ENCODE measurements at regions not wholly inside any gene's neighbourhood (a gene's known extent, or its start where the extent isn't known, plus 50 kb on each side); places are given as distances from the start of the nearest gene placed in this dataset.

GRCh38 chr18:70423120-70423519, 134.3 kb downstream of the SOCS6 start:
- H3K9me3 Mint-ChIP-seq: no peaks in the 10 kb centered on the region
- H3K4me3 Mint-ChIP-seq: no peak overlapping the region
- H3K4me1 Mint-ChIP-seq: peaks cover 5% of the 10 kb centered on the region
- no peaks in the 10 kb centered on the region for H3K36me3 Mint-ChIP-seq
- CTCF ChIA-PET: no interaction called here
- no peak overlapping the region for H3K27ac Mint-ChIP-seq
- no peak for DNase-seq
- peaks cover 11% of the 10 kb centered on the region for H3K27me3 Mint-ChIP-seq

GRCh38 chr18:70422391-70422965, 133.6 kb downstream of the SOCS6 start:
- DNase-seq: no peak
- Mint-ChIP-seq H3K36me3 (no peaks in the 10 kb centered on the region), H3K9me3 (no peaks in the 10 kb centered on the region), H3K4me1 (peaks cover 5% of the 10 kb centered on the region), H3K27me3 (peaks cover 11% of the 10 kb centered on the region), H3K27ac (no peak overlapping the region), H3K4me3 (no peak overlapping the region)
- CTCF ChIA-PET: interaction anchor here (1.2 kb wide), 1 partner anchor 12 kb away, joined by 3 read pairs; no protein-coding TSS in a partner anchor

- peaks cover 11% of the 10 kb centered on the region for H3K27me3 Mint-ChIP-seq
- no peak for DNase-seq
- CTCF ChIA-PET: interaction anchor here (1.2 kb wide), 1 partner anchor 13 kb away, joined by 3 read pairs; no protein-coding TSS in a partner anchor
- H3K27ac Mint-ChIP-seq: no peak overlapping the region
- no peaks in the 10 kb centered on the region for H3K36me3 Mint-ChIP-seq
- peaks cover 5% of the 10 kb centered on the region for H3K4me1 Mint-ChIP-seq
- no peak overlapping the region for H3K4me3 Mint-ChIP-seq
- H3K9me3 Mint-ChIP-seq: no peaks in the 10 kb centered on the region
These were observed 132.9 kb downstream of the SOCS6 start for GRCh38 chr18:70421471-70422390.

- Mint-ChIP-seq H3K27ac (no peak overlapping the region), H3K4me1 (peaks cover 5% of the 10 kb centered on the region), H3K4me3 (no peak overlapping the region), H3K9me3 (no peaks in the 10 kb centered on the region), H3K27me3 (peaks cover 11% of the 10 kb centered on the region), H3K36me3 (no peaks in the 10 kb centered on the region)
- DNase-seq: no peak
- CTCF ChIA-PET: interaction anchor here (0.9 kb wide), 1 partner anchor 13 kb away, joined by 4 read pairs; no protein-coding TSS in a partner anchor
These were observed 131.5 kb downstream of the SOCS6 start for GRCh38 chr18:70420146-70420898.

GRCh38 chr18:70419526-70419925, 130.7 kb downstream of the SOCS6 start:
- Mint-ChIP-seq H3K27me3 (peaks cover 11% of the 10 kb centered on the region), H3K4me1 (peaks cover 5% of the 10 kb centered on the region), H3K4me3 (no peak overlapping the region), H3K27ac (no peak overlapping the region), H3K36me3 (no peaks in the 10 kb centered on the region), H3K9me3 (no peaks in the 10 kb centered on the region)
- DNase-seq: no peak
- CTCF ChIA-PET: no interaction called here

GRCh38 chr18:70418546-70419311, 129.9 kb downstream of the SOCS6 start:
- H3K27me3 Mint-ChIP-seq: peaks cover 6% of the 10 kb centered on the region
- DNase-seq: no peak
- H3K36me3 Mint-ChIP-seq: no peaks in the 10 kb centered on the region
- H3K27ac Mint-ChIP-seq: no peak overlapping the region
- peaks cover 5% of the 10 kb centered on the region for H3K4me1 Mint-ChIP-seq
- CTCF ChIA-PET: no interaction called here
- no peaks in the 10 kb centered on the region for H3K9me3 Mint-ChIP-seq
- no peak overlapping the region for H3K4me3 Mint-ChIP-seq

GRCh38 chr18:70417847-70418246, 129.0 kb downstream of the SOCS6 start:
- Mint-ChIP-seq H3K27ac (no peak overlapping the region), H3K9me3 (no peaks in the 10 kb centered on the region), H3K4me1 (no peaks in the 10 kb centered on the region), H3K4me3 (no peak overlapping the region), H3K27me3 (peaks cover 3% of the 10 kb centered on the region), H3K36me3 (no peaks in the 10 kb centered on the region)
- no peak for DNase-seq
- CTCF ChIA-PET: no interaction called here

GRCh38 chr18:70416496-70416895, 127.7 kb downstream of the SOCS6 start:
- CTCF ChIA-PET: no interaction called here
- H3K4me1 Mint-ChIP-seq: no peaks in the 10 kb centered on the region
- H3K27ac Mint-ChIP-seq: no peak overlapping the region
- H3K36me3 Mint-ChIP-seq: no peaks in the 10 kb centered on the region
- no peak overlapping the region for H3K4me3 Mint-ChIP-seq
- DNase-seq: no peak
- H3K27me3 Mint-ChIP-seq: peaks cover 3% of the 10 kb centered on the region
- no peaks in the 10 kb centered on the region for H3K9me3 Mint-ChIP-seq

- DNase-seq: no peak
- CTCF ChIA-PET: interaction anchor here (1.2 kb wide), 1 partner anchor 18 kb away, joined by 3 read pairs; no protein-coding TSS in a partner anchor
- Mint-ChIP-seq H3K9me3 (no peaks in the 10 kb centered on the region), H3K27ac (no peak overlapping the region), H3K36me3 (no peaks in the 10 kb centered on the region), H3K27me3 (peaks cover 3% of the 10 kb centered on the region), H3K4me3 (no peak overlapping the region), H3K4me1 (no peaks in the 10 kb centered on the region)
These were observed 127.1 kb downstream of the SOCS6 start for GRCh38 chr18:70415823-70416488.

GRCh38 chr18:70414315-70414900, 125.6 kb downstream of the SOCS6 start:
- Mint-ChIP-seq H3K36me3 (no peaks in the 10 kb centered on the region), H3K27ac (no peak overlapping the region), H3K9me3 (no peaks in the 10 kb centered on the region), H3K4me3 (no peak overlapping the region), H3K27me3 (peaks cover 3% of the 10 kb centered on the region), H3K4me1 (no peaks in the 10 kb centered on the region)
- DNase-seq: no peak
- CTCF ChIA-PET: interaction anchor here (1.2 kb wide), 1 partner anchor 20 kb away, joined by 3 read pairs; no protein-coding TSS in a partner anchor

- CTCF ChIA-PET: no interaction called here
These were observed 124.6 kb downstream of the SOCS6 start for GRCh38 chr18:70413455-70413854.

GRCh38 chr18:70411876-70412435, 123.1 kb downstream of the SOCS6 start:
- no peak overlapping the region for H3K4me3 Mint-ChIP-seq
- DNase-seq: no peak
- H3K27ac Mint-ChIP-seq: no peak overlapping the region
- CTCF ChIA-PET: no interaction called here
- H3K36me3 Mint-ChIP-seq: no peaks in the 10 kb centered on the region
- no peaks in the 10 kb centered on the region for H3K27me3 Mint-ChIP-seq
- no peaks in the 10 kb centered on the region for H3K9me3 Mint-ChIP-seq
- H3K4me1 Mint-ChIP-seq: no peaks in the 10 kb centered on the region

More at GRCh38 chr18:70413455-70413854, 124.6 kb downstream of the SOCS6 start:
- no peak for DNase-seq
- Mint-ChIP-seq H3K27me3 (no peaks in the 10 kb centered on the region), H3K27ac (no peak overlapping the region), H3K36me3 (no peaks in the 10 kb centered on the region), H3K4me3 (no peak overlapping the region), H3K4me1 (no peaks in the 10 kb centered on the region), H3K9me3 (no peaks in the 10 kb centered on the region)

GRCh38 chr18:70411307-70411706, 122.5 kb downstream of the SOCS6 start:
- no peak overlapping the region for H3K4me3 Mint-ChIP-seq
- no peaks in the 10 kb centered on the region for H3K4me1 Mint-ChIP-seq
- H3K27me3 Mint-ChIP-seq: no peaks in the 10 kb centered on the region
- no peaks in the 10 kb centered on the region for H3K9me3 Mint-ChIP-seq
- H3K36me3 Mint-ChIP-seq: no peaks in the 10 kb centered on the region
- no peak overlapping the region for H3K27ac Mint-ChIP-seq
- no peak for DNase-seq
- CTCF ChIA-PET: no interaction called here
